ENCODE measurements at regions not wholly inside any gene's neighbourhood (a gene's known extent, or its start where the extent isn't known, plus 50 kb on each side); places are given as distances from the start of the nearest gene placed in this dataset.

DNA sequence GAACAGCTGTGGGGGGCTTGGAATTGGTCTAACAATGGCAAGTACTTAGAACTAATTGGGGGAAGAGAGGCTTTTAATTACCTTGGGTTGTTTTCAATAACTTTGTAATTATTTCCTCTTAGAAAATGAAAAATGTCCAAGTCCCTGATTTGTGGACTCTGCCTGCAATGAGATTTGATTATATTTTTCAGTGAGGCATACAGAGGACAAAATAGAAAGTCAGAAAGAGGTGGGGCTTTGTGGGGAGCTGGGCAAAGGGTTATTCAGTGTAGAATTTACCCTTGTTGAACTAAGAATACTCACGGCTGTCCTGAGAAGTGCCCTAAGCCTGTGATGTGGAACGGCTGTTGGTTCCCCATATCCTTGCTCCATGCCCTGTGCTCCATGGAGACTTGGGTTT, 153.0 kb downstream of the ICE1 start:
- DNase-seq = no peak

DNA sequence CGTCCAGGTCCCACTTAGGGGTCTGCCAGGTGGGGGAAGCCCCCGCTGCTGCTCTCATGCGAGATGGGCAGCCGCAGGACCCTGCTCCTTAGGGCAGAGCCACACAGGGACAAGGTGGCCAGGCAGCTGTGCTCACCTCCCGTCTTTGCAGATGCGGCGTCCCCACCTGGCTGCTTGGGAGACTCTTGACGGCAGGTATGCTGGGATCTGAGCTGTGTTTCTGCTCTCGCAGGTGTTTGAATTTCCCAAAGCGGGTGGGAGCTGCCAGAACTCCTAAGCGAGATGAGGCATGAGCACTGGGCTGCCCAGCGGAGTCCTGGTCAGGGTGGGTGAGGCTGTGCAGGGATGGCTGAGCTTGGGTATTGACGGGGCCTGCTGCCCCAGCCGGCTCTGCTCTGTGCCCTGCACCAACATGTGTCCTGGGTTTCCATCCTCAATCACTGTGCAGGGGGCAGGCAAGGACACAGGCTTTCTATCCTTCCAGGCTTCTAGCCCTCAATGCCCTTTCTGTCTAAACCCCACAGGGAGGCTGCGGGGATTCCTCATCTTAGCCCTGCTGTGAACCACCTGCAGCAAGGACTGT, 151.4 kb downstream of the ICE1 start:
- DNase-seq = no peak

DNA sequence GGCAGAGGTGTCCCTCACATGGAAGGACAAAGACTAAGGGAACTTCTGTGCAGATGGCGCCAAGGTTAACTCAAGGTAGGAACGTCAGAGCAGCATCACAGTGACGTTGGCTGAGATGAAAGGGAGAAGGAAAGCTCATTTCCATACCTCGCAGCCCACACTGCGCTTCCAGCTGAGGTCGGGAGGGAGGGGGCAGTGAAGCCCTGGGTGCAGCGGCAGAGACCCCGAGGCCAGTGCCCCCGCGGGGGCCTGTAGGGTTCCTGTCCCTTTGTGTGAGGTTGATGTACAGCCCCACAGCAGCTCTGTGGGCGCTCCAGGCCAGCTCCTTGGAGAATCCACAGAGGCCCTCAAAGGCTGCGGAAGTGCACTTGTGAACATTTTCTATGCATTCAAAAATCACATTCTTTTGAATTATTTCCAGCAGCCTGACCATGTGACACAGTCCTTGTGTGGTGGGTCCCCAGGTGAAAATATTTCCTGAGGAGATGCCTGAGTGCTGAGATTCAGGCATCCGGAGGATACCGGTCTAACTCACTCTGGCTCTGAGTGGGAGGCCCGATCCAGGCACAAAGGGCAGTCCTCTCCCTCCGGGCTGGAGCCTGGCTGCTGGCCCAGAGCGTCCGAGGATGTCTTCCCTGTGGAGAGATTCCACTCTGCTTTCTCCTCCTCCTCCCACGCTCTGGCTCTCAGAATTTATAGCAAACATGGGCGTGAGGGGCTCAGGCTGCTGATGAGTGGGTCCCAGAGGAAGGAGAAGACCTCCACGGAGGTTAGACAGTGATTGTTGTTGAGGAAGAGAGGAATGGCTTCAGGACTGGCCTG, 150.7 kb downstream of the ICE1 start:
- no peak for DNase-seq

DNA sequence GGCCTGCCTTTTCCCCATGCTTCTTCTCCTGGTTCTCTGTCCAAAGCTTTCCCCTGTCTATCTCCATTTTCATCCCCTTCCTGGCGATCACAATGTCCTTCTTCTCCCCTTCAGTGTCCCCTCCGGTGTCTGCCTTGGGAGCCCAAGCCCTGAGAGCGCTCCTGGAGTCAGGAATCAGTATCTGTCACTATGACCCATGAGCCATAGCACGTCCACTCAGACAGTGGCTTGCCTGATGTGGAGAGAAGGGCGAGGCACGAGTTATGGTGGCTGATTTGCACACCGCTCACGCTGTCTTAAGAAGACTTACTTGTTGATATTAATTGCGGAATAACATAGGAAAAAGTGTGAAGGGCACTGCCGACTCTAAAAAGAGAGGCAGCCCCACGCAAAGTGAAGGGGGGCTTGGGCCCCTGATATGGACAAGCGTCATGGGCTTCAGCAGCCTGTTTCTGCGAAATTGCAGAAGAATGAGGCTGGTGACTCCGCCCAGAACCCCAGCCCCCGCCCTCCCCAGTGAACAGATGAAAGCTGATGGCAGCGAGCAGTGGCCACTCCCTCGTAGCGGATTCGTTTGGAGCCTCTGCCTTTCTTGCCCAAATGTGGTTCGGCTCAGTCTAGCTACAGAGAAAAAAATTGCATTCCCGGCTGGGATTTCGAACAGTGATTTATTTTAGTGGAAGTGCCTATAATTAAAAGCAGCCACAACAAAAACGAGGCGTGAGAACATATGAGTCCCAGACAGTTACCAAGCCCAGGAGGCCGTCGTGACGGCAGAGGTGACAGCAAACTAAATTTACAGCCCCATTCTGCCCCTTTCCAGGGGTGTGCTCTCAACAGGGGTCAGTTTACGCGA, 149.8 kb downstream of the ICE1 start:
- peak in 22 of 56 donors; percentile 6 to 62 (median 23) for DNase-seq

DNA sequence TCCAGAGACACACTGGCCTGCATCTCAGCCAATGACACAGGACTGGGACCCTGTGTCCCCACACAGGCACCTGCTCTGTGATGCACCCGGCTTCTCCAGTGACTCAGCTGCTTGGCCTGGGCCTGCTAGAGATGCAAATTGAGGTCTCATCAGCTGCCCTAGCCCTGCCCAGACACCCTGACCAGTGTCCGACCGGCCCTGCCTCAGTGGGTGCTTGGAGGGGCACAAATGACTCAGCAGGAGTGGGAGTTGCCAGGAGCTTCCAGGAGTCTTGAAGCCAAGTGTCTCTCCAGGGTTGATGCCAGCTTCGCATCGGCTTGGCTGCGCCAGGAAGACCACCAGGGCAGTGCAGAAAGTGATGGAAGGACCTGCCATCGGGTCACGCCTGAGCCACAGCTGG, 148.2 kb downstream of the ICE1 start:
- DNase-seq = no peak

DNA sequence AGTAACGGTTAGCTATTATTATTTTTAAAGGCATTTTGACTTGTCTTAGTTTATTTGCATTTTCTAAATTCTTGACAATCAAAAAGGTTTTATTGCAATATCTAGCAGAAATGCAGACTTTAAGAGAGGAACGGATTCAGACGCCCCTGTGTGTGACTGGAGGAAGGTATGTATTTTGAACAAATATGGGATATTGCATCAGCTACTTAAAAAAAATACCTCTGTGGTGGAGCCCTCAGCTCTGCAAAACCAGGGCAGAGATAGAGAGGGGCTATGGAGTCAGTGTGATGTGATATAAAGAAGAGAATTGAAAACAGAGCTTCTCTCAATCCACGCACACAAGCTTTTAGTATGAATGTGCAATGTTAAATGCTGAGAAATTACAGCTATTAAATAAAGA, 142.4 kb downstream of the ICE1 start:
- no peak for DNase-seq

DNA sequence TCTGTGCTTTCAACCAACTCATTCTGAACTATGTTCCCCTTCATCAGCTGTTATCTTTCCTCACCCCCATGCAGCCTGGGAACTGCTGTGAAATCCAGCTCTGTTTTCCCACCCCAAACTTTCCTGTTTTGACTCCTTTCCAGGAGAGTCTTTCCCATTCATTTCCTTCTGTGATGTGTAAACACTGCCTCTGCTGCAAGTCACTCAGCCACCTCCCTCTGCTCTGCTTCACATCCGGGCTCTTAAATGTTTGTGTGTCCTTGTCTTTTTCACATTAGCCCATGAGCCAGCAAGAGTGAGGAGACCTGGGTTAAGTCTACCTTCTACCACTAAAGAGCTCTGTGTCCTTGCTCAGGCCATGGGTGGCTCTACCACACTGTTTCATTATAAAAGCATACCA, 137.5 kb downstream of the ICE1 start:
- DNase-seq = no peak

DNA sequence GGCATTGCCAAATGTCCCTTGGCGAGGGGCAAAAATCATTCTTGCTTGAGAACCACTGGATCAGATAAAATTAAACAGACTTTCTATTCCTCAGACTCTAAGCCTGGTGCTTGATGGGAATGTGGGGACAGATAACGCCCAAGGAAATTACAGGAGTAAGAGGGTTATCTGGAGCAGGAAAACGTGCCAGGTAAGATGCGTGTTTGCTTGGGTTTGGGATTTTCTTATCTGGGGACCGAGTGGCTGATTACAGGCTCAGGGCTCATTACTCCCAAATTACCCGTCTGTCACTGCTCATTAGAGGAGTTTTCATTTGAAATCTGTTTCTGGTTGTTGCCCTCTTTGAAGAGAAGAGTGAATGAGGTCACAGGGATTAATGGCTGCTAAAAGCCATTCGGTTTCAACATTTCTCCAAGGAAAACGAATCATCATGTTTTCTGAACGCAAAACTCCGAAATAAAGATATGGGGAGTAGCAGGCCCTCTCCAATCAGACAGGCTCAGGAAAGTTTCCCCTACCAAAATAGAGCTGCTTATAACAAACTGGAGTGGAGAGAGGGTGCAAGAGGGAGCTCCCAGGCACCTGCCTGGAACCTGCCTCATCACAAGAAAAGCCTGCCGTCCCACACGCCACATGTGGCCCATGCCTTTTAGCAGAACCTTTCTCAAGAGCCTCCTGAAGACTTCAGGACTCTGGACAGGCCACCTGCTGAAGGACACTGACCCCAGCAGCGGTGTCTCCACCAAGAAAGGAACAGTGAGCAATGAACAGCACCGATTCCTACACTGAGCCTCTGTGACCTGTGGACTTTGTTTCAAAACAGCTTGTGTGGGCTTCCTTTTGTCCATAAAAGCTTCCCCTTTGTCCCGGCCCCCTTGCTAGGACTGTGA, 136.4 kb downstream of the ICE1 start:
- DNase-seq = no peak

DNA sequence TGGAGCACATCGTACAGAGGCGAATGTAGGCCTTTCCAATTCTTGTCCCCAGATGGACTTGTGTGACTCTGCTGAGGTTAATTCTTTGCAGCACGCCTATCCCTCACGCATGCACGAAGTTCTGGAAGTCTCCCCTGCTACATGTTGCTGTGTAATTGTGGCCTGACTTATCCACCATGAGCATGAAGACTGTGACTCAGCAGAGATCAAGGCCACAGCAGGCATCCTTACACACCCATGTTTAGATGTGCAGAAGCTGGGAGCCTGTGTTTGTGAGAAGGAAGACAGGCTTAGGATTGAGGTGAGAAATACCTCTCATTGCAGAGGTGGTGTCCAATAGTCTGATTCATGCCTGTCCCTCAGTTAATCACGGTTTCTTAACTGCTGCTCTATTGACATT, 135.6 kb downstream of the ICE1 start:
- no peak for DNase-seq

DNA sequence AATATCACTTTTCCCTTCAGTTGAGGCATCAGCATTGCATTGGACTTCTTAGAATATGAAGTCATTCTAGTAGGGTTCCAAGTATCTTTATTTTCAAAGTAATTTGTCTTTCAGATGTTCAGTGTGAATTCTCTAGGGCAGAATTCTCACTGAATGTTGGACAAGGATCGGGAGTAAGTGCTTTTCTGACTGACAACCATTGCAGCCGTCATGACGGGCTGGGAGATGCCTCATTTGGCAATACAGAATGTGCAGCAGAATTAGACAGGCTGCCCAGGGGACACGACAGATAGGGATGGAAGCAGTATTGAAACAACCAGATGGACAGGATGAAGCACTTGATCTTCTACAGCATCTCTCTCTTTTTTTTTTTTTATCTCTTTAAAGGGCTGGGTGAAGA, 129.0 kb downstream of the ICE1 start:
- DNase-seq = no peak

DNA sequence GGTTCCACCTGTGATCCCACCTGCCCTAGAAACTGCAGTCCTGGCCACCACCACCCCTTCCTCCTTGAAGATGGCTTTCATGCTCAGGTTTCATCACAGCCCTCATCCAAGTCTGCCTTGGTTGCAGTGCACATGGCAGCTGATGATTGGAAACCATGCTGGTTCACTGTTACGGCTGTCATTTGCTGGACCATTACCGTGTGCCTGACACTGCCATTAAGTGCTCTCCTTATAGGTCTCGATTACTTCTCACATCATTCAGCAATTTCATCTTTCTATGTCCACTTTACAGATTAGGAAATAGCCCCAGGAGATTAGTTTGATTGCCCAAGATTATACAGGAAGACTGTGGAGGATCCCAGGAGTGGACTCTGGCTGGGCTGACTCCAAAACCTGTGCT, 123.9 kb downstream of the ICE1 start:
- DNase-seq = no peak

DNA sequence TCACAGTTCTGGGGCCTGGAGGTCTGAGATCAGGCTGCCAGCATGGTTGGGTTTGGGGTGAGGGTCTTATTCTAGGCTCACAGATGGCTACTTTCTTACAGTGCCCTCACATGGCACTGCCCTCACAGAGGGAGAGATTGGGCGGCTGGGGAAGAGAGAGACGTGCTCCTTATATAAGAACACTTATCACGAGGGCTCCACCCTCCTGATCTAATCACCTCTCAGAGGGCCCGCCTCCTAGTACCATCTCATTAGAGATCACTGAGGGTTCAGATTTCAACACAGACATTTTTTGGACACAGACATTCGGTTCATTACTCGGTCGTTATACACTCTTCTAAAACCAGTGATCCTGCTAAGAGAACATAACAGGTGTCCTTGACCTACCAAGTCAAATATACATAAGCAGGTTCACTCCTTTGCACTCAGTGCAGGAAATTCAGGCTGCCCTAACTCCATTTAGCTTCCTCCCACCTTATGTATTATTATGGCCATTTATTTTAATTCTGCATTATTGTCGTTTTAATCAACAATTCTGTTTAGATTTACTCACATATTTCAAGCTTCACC, 121.7 kb downstream of the ICE1 start:
- no peak for DNase-seq

DNA sequence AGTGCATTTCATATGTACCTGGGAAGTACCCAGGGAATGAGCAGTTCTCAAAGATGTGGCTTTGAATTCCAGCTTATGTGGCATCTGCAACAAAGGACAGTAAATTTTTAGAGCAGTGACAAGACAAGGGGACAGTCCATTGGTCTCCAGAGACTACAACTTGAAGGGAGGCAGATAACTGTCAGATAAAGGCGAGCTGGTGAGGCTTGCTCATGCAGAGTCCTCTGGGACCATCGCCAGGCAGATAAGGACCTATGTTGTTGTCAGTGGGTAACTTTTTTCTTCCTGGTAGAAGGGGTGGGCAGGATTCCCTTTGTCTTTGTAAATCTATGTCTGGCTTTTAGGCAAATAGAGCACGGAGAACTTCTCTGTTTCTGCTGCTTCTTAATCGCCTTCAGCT, 120.2 kb downstream of the ICE1 start:
- DNase-seq = no peak

DNA sequence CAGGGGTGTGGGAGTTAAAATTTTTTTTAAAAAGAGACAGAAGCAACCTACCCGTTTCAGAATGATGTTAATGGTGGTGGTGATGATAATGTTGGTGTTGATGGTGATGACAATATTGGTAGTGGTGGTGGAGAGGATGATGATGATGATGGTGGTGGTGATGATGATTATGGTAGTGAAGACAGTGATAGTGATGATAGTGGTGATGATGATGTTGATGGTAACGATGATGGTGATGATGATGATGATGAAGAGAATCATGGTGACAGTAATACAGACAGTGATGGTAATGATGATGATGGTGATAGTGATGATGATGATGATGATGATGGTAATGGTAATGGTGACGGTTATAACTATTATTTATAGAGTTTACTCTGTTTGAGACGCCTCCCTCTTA, 117.6 kb downstream of the ICE1 start:
- DNase-seq = no peak

Measured in amygdala (tissue), 56 donors.